Thymus (tissue), 11 donors: ENCODE measurements at regions not wholly inside any gene's neighbourhood (a gene's known extent, or its start where the extent isn't known, plus 50 kb on each side); places are given as distances from the start of the nearest gene placed in this dataset.

Source experiments
- DNase-seq, 9 donors: peaks; one replicate each; pipeline ENCODE4 v3.0.0-alpha.2; 2013; ENCODE audit warnings: low spot score in 9 of 9, low read depth in 6 of 9, missing footprints in 1 of 9
- H3K27ac ChIP-seq, 2 donors: one replicate each; pipeline ENCODE4 v1.5.1; 2013; ENCODE audit warnings: control low read depth in 1 of 2, low read depth in 1 of 2, low read length in 1 of 2, mild to moderate bottlenecking in 1 of 2, moderate library complexity in 1 of 2
- H3K27me3 ChIP-seq, 2 donors: one replicate each; pipeline ENCODE4 v1.5.1; 2013; ENCODE audit warnings: low read length in 1 of 2; ENCODE audit not compliant: control insufficient read depth in 2 of 2, insufficient read depth in 1 of 2
- H3K36me3 ChIP-seq, 2 donors: one replicate each; pipeline ENCODE4 v1.5.1; 2013; ENCODE audit warnings: low read length in 1 of 2, mild to moderate bottlenecking in 1 of 2, moderate library complexity in 1 of 2; ENCODE audit not compliant: control insufficient read depth in 2 of 2, insufficient read depth in 2 of 2
- H3K4me1 ChIP-seq, 2 donors: one replicate each; pipeline ENCODE4 v1.5.1; 2013; ENCODE audit warnings: low read length in 2 of 2; ENCODE audit not compliant: control insufficient read depth in 2 of 2, insufficient read depth in 2 of 2
- H3K4me3 ChIP-seq, 2 donors: one replicate each; pipeline ENCODE4 v1.5.1; 2013; ENCODE audit warnings: low read length in 2 of 2, control low read depth in 1 of 2, mild to moderate bottlenecking in 1 of 2
- H3K9me3 ChIP-seq, 2 donors: one replicate each; pipeline ENCODE4 v1.5.1; 2013; ENCODE audit warnings: low read length in 1 of 2, mild to moderate bottlenecking in 1 of 2; ENCODE audit not compliant: control insufficient read depth in 2 of 2, insufficient read depth in 1 of 2
- WGBS: extraction: QIAGEN DNeasy Blood & Tissue Kit; methylation state at CpG from one replicate; pipeline ENCODE4 v1.1.7; 2013; 5-methylcytosine and 5-hydroxymethylcytosine counted together
- donor health status: healthy.

- H3K4me1 ChIP-seq = no peaks in the 10 kb centered on the region
- H3K4me3 ChIP-seq = no peak overlapping the region
- WGBS = 60% methylated on average over 8 of the region's 8 CpGs
- H3K27ac ChIP-seq = no peak overlapping the region
- no peaks in the 10 kb centered on the region for H3K36me3 ChIP-seq
- peaks cover 0 to 9% of the 10 kb centered on the region in 2 donors for H3K27me3 ChIP-seq
- H3K9me3 ChIP-seq = no peaks in the 10 kb centered on the region
- DNase-seq = no peak
Observed at GRCh38 chr1:181425566-181425965, 57.8 kb upstream of the CACNA1E start.

- Histone ChIP-seq H3K4me3 (no peak overlapping the region), H3K27me3 (peaks cover 0 to 5% of the 10 kb centered on the region in 2 donors), H3K9me3 (no peaks in the 10 kb centered on the region), H3K4me1 (no peaks in the 10 kb centered on the region), H3K36me3 (no peaks in the 10 kb centered on the region), H3K27ac (no peak overlapping the region)
- no peak for DNase-seq
- 98% methylated on average over 3 of the region's 3 CpGs for WGBS
Observed at GRCh38 chr1:181429462-181429861, 53.9 kb upstream of the CACNA1E start.

GRCh38 chr1:181430015-181430885 is 53.1 kb upstream of the CACNA1E start:
- no peaks in the 10 kb centered on the region for H3K4me1 ChIP-seq
- H3K27ac ChIP-seq = no peak overlapping the region
- DNase-seq = peak in 1 of 9 donors; percentile 12
- H3K27me3 ChIP-seq = peaks cover 0 to 4% of the 10 kb centered on the region in 2 donors
- H3K4me3 ChIP-seq = no peak overlapping the region
- H3K9me3 ChIP-seq = no peaks in the 10 kb centered on the region
- H3K36me3 ChIP-seq = no peaks in the 10 kb centered on the region
- WGBS = 70% methylated on average over 8 of the region's 8 CpGs
